ENCODE measurements at regions not wholly inside any gene's neighbourhood (a gene's known extent, or its start where the extent isn't known, plus 50 kb on each side); places are given as distances from the start of the nearest gene placed in this dataset.

DNA sequence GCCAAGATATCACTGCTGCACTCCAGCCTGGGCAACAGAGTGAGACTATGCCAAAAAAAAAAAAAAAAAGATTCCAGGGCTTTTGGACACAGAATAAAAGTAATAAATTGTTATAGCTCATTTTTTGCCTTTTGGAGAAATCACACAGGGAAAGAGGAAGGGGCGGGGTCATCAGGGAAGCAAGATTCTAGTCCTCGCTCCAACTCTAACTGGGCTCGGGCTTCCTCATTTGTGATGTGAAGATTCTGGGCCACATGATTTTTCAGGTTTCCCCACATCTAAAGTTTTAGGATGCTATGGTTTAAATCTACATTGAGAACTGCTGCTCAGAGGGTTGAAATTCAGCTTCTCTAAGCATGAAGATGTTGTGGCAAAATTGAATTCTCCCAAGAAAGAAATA lies 179.3 kb upstream of the PLXNA2 start:
- Histone ChIP-seq H3K27me3 (ENCODE audit: control insufficient read depth, insufficient read depth, low read length) (no peaks in the 10 kb centered on the region), H3K4me3 (ENCODE audit: low read depth, low read length) (no peak overlapping the region), H3K4me1 (ENCODE audit: control insufficient read depth, insufficient read depth, low read length) (peaks cover 7% of the 10 kb centered on the region), H3K9ac (ENCODE audit: low read depth, low read length) (no peak overlapping the region), H3K9me3 (ENCODE audit: control insufficient read depth, insufficient read depth, low read length) (no peaks in the 10 kb centered on the region), H3K36me3 (ENCODE audit: control insufficient read depth, insufficient read depth, low read length) (no peaks in the 10 kb centered on the region)

DNA sequence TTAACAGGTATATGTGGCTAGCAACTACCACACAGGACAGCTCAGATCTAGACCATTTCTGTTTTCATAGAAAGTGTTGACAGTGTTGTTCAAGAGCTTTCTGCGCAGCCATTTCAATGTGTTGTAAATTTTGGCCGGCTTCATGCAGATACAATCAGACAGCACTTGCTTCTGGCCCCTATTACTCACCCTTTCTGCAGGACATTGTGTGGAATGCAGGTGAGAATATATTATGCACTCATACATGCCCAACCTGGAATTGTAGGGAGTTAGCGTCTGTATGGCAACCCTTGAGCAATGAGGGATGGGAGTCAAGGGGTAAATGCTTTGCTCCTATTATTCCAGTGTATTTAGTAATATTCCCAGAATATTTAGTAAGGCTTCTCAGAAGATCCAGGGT lies 180.9 kb upstream of the PLXNA2 start:
- Histone ChIP-seq H3K4me3 (ENCODE audit: low read depth, low read length) (no peak overlapping the region), H3K36me3 (ENCODE audit: control insufficient read depth, insufficient read depth, low read length) (no peaks in the 10 kb centered on the region), H3K27me3 (ENCODE audit: control insufficient read depth, insufficient read depth, low read length) (no peaks in the 10 kb centered on the region), H3K9me3 (ENCODE audit: control insufficient read depth, insufficient read depth, low read length) (no peaks in the 10 kb centered on the region), H3K9ac (ENCODE audit: low read depth, low read length) (no peak overlapping the region), H3K4me1 (ENCODE audit: control insufficient read depth, insufficient read depth, low read length) (peaks cover 13% of the 10 kb centered on the region)

DNA sequence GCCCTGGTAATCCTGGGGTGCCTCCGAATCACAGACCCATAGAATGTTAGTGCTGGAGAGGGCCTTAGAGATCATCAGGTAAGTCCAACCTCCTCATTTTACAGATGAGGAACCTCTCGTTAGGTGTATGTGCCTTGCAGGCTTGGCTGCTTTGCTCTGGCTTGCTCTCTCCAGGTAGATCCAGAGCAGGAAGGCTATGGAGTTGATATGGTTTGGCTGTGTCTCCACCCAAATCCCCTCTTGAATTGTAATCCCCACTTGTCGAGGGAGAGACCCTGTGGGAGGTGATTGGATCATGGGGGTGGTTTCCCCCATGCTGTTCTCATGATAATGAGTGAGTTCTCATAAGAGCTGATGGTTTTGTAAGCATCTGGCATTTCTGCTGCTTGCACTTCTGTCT lies 186.0 kb upstream of the PLXNA2 start:
- Histone ChIP-seq H3K4me1 (ENCODE audit: control insufficient read depth, insufficient read depth, low read length) (peaks cover 10% of the 10 kb centered on the region), H3K9me3 (ENCODE audit: control insufficient read depth, insufficient read depth, low read length) (no peaks in the 10 kb centered on the region), H3K27me3 (ENCODE audit: control insufficient read depth, insufficient read depth, low read length) (no peaks in the 10 kb centered on the region), H3K36me3 (ENCODE audit: control insufficient read depth, insufficient read depth, low read length) (no peaks in the 10 kb centered on the region), H3K4me3 (ENCODE audit: low read depth, low read length) (no peak overlapping the region), H3K9ac (ENCODE audit: low read depth, low read length) (no peak overlapping the region)

DNA sequence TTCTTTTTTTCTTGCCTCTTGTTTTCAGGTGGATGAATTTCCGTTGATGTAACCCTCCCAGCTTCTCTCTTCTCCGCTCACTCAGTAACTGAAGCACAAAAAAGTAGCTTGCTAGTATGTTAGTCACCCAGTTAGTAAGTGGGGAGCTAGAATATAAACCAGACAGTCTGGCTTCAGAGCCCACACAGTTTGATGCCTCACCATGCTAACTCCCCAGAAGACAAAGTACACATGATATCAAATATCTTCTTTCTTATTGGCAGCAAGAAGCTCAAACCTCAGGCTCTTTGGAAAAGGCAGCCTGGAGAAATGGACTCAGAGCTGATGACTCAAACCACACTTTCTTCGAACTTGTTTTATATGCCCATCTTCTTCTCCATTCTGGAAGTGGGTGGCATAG lies 187.5 kb upstream of the PLXNA2 start:
- no peak overlapping the region for H3K4me3 ChIP-seq (ENCODE audit: low read depth, low read length)
- no peaks in the 10 kb centered on the region for H3K9me3 ChIP-seq (ENCODE audit: control insufficient read depth, insufficient read depth, low read length)
- peaks cover 10% of the 10 kb centered on the region for H3K4me1 ChIP-seq (ENCODE audit: control insufficient read depth, insufficient read depth, low read length)
- H3K27me3 ChIP-seq (ENCODE audit: control insufficient read depth, insufficient read depth, low read length), result no peaks in the 10 kb centered on the region
- H3K36me3 ChIP-seq (ENCODE audit: control insufficient read depth, insufficient read depth, low read length), result no peaks in the 10 kb centered on the region
- H3K9ac ChIP-seq (ENCODE audit: low read depth, low read length), result no peak overlapping the region

DNA sequence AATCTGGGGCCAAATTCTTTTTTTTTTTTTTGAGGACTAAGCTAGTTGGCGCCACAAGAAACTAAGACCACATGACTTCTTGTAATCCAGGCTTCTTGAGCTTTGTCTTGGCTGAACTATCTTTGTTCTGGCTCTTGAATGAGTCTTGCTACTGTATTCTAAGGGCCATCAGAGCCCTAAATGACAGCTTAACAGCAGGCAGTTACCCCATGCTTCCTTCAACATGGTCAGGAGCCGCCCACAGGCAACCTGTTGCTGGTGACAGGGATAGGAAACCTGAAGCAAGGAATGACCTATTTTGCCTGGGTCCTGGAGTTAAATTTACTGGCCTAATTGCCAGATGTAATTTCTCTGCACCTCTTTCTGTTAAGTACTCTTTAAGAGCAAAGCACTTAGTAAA lies 188.2 kb upstream of the PLXNA2 start:
- Histone ChIP-seq H3K27me3 (ENCODE audit: control insufficient read depth, insufficient read depth, low read length) (no peaks in the 10 kb centered on the region), H3K4me3 (ENCODE audit: low read depth, low read length) (no peak overlapping the region), H3K4me1 (ENCODE audit: control insufficient read depth, insufficient read depth, low read length) (peaks cover 10% of the 10 kb centered on the region), H3K9me3 (ENCODE audit: control insufficient read depth, insufficient read depth, low read length) (no peaks in the 10 kb centered on the region), H3K9ac (ENCODE audit: low read depth, low read length) (no peak overlapping the region), H3K36me3 (ENCODE audit: control insufficient read depth, insufficient read depth, low read length) (no peaks in the 10 kb centered on the region)

DNA sequence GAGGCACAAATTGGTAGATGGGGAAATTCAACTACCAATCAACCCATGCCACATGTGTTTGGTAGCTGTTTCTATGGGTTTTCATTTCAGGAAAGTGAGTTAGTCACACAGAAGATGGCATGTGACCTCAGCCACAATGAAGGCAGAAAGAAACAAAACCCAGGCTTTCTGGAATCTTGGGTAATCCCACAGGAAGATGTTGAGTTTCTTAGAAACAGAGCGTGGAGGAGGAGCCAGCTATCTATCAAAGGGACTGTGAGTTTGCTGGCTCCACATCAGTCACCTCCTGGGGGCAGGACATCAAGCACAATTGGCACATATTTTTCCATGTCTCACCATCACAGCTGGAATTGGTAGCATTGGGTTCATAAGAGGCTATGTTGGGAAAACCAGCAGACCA lies 188.9 kb upstream of the PLXNA2 start:
- Histone ChIP-seq H3K36me3 (ENCODE audit: control insufficient read depth, insufficient read depth, low read length) (no peaks in the 10 kb centered on the region), H3K27me3 (ENCODE audit: control insufficient read depth, insufficient read depth, low read length) (no peaks in the 10 kb centered on the region), H3K4me1 (ENCODE audit: control insufficient read depth, insufficient read depth, low read length) (peaks cover 10% of the 10 kb centered on the region), H3K9ac (ENCODE audit: low read depth, low read length) (no peak overlapping the region), H3K9me3 (ENCODE audit: control insufficient read depth, insufficient read depth, low read length) (no peaks in the 10 kb centered on the region), H3K4me3 (ENCODE audit: low read depth, low read length) (no peak overlapping the region)

DNA sequence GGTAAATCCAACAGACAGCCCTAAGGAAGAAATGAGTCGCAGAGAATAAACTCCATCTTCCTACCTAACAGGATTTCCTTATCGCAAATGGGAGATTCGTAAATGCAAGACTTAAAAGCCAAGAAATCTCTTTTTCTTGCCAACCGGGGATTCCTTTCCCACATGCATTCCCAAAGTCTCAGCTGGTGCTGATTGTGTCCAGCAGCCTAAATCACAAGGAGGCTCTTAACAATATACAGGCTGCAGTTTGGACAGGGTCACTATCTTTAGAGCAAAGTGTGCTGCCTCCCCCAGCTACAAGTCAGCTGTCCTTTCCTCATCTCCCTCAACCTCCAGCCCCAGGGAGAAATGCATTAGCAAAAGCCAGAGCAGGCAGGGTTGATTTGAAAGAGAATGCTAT lies 189.8 kb upstream of the PLXNA2 start:
- Histone ChIP-seq H3K27me3 (ENCODE audit: control insufficient read depth, insufficient read depth, low read length) (no peaks in the 10 kb centered on the region), H3K4me1 (ENCODE audit: control insufficient read depth, insufficient read depth, low read length) (peaks cover 10% of the 10 kb centered on the region), H3K9ac (ENCODE audit: low read depth, low read length) (no peak overlapping the region), H3K9me3 (ENCODE audit: control insufficient read depth, insufficient read depth, low read length) (no peaks in the 10 kb centered on the region), H3K36me3 (ENCODE audit: control insufficient read depth, insufficient read depth, low read length) (no peaks in the 10 kb centered on the region), H3K4me3 (ENCODE audit: low read depth, low read length) (no peak overlapping the region)

DNA sequence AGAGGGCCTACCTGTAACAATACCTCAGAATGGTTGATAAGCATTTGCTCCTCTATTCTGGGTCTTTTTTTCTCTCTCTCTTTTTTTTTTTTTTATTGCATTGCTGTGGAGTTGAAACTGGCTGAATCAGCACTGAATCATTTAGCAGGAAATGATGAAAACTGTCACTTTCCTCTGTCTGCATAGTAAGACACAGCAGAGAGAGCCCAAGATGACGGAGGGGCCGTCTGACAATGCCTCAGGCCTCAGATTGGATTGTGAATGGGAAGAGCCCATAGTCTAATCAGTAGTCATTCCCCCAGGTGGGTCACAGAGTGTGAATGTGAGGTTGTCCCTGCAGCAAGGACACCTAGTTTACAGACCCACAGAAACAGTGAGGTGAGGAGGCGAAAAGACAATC lies 193.2 kb upstream of the PLXNA2 start:
- Histone ChIP-seq H3K9me3 (ENCODE audit: control insufficient read depth, insufficient read depth, low read length) (no peaks in the 10 kb centered on the region), H3K9ac (ENCODE audit: low read depth, low read length) (no peak overlapping the region), H3K4me1 (ENCODE audit: control insufficient read depth, insufficient read depth, low read length) (no peaks in the 10 kb centered on the region), H3K27me3 (ENCODE audit: control insufficient read depth, insufficient read depth, low read length) (no peaks in the 10 kb centered on the region), H3K4me3 (ENCODE audit: low read depth, low read length) (no peak overlapping the region), H3K36me3 (ENCODE audit: control insufficient read depth, insufficient read depth, low read length) (no peaks in the 10 kb centered on the region)

DNA sequence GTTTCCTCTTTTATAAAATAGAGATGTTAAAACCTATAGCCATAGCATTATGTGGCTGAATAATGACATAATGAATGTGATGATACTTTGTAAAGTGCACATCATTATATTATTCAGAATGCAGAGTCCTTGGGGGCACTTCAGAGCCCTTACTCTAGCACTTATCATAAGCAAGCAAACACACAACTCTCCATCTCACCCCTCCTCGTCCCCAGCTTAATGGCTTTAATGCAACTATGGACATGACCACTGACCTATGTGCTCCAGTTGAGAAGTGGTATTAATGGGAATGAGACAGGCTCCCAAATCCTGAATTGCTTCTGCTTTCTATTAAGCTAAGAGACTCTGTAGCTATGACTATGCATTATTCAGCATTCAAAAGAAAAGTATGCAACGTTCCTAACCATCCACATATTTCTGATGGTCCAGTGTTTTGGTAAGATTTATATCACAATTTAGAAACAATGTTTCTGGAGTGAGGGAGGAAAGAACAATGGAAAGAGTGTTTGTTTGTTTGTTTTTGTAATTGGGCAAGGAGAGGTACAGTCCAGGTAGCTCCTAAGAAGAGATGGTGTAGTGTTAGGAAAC lies 194.0 kb upstream of the PLXNA2 start:
- Histone ChIP-seq H3K4me3 (ENCODE audit: low read depth, low read length) (no peak overlapping the region), H3K36me3 (ENCODE audit: control insufficient read depth, insufficient read depth, low read length) (no peaks in the 10 kb centered on the region), H3K9ac (ENCODE audit: low read depth, low read length) (no peak overlapping the region), H3K9me3 (ENCODE audit: control insufficient read depth, insufficient read depth, low read length) (no peaks in the 10 kb centered on the region), H3K27me3 (ENCODE audit: control insufficient read depth, insufficient read depth, low read length) (no peaks in the 10 kb centered on the region), H3K4me1 (ENCODE audit: control insufficient read depth, insufficient read depth, low read length) (no peaks in the 10 kb centered on the region)

DNA sequence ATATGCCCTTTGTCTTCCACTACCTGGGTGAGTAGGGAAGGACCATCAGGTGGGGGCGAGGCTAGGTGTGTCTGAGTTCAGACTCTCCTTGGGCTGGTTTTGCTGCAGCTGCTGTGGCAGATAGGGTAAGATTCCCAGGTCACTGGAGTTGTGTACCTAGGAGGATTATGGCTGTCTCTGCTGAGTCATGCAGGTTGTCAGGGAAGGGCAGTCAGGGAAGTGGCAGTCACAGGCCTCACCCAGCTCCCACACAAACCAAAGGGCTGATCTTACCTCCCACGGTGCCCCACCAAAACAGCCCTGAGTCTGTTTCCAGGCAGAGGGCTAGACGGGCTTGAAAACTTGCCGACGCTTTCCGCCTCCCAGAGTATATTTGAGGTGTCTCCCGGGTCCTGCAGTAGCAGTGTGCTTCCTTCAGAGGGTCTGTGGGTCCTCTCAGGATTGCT lies 201.6 kb upstream of the PLXNA2 start:
- Histone ChIP-seq H3K4me1 (ENCODE audit: control insufficient read depth, insufficient read depth, low read length) (peaks cover 2% of the 10 kb centered on the region), H3K36me3 (ENCODE audit: control insufficient read depth, insufficient read depth, low read length) (no peaks in the 10 kb centered on the region), H3K9ac (ENCODE audit: low read depth, low read length) (no peak overlapping the region), H3K9me3 (ENCODE audit: control insufficient read depth, insufficient read depth, low read length) (no peaks in the 10 kb centered on the region), H3K27me3 (ENCODE audit: control insufficient read depth, insufficient read depth, low read length) (no peaks in the 10 kb centered on the region), H3K4me3 (ENCODE audit: low read depth, low read length) (no peak overlapping the region)

DNA sequence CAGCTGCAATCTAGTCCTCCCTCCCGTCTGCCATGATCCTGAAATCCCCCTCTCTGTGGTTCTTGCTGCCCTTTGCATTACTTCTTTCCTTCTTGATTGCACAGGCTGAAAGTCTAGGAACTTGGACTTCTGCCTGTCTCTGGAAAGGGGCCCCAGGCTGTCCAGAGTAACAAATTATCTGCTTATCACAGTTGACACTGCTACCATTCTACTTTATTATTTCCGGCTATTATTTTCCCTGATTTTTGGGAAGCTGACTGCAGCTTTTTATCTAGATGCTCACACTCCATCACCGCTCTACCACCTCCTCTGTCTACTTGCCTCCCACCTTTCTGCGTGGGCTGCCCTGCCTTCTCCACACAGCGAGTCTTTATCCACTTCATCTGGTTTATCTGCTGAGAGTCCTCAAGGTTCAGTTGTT lies 202.1 kb upstream of the PLXNA2 start:
- Histone ChIP-seq H3K27me3 (ENCODE audit: control insufficient read depth, insufficient read depth, low read length) (no peaks in the 10 kb centered on the region), H3K4me1 (ENCODE audit: control insufficient read depth, insufficient read depth, low read length) (peaks cover 2% of the 10 kb centered on the region), H3K4me3 (ENCODE audit: low read depth, low read length) (no peak overlapping the region), H3K9me3 (ENCODE audit: control insufficient read depth, insufficient read depth, low read length) (no peaks in the 10 kb centered on the region), H3K9ac (ENCODE audit: low read depth, low read length) (no peak overlapping the region), H3K36me3 (ENCODE audit: control insufficient read depth, insufficient read depth, low read length) (no peaks in the 10 kb centered on the region)

DNA sequence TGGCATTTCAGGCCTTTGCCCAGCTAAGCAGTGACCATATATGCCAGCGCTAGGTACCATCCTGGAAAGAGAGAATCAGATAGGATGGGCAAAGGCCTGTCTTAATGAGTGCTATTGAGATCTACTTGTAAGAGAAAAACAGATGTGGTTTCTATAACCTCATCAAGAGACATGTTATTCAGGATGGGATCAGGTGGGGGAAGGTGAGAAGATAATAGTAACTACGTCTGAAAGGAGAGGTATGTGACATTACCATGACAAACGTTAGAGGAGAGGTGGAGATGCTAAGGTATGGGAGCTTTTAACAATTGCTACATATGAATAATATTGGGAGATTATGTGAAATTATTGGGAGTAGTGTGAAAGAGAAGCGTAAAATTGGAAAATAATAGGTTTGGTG lies 204.2 kb upstream of the PLXNA2 start:
- Histone ChIP-seq H3K9me3 (ENCODE audit: control insufficient read depth, insufficient read depth, low read length) (no peaks in the 10 kb centered on the region), H3K4me3 (ENCODE audit: low read depth, low read length) (no peak overlapping the region), H3K27me3 (ENCODE audit: control insufficient read depth, insufficient read depth, low read length) (no peaks in the 10 kb centered on the region), H3K4me1 (ENCODE audit: control insufficient read depth, insufficient read depth, low read length) (peaks cover 2% of the 10 kb centered on the region), H3K9ac (ENCODE audit: low read depth, low read length) (no peak overlapping the region), H3K36me3 (ENCODE audit: control insufficient read depth, insufficient read depth, low read length) (no peaks in the 10 kb centered on the region)
